Kasumi-1 (cell line): ENCODE measurements at regions not wholly inside any gene's neighbourhood (a gene's known extent, or its start where the extent isn't known, plus 50 kb on each side); places are given as distances from the start of the nearest gene placed in this dataset.
"Not testable (repeated sequence)": the region's sequence is repeated elsewhere in the genome, so short reads cannot be mapped to it uniquely, and the experiment has no call there.

Experiments
- DNase-seq, 2 experiments: peaks; one replicate each; lab custom pipeline; 2025; lab: John Stamatoyannopoulos, UW

GRCh38 chr10:29363930-29364329, 75.1 kb downstream of the LYZL1 start:
- not testable (repeated sequence) for DNase-seq

- DNase-seq = not testable (repeated sequence)
Measured at GRCh38 chr10:29366206-29366605, 77.3 kb downstream of the LYZL1 start.

GRCh38 chr10:29369419-29369818, 80.5 kb downstream of the LYZL1 start:
- DNase-seq = no peak

- DNase-seq = no peak
Measured at GRCh38 chr10:29370097-29371092, 81.5 kb downstream of the LYZL1 start.

- no peak for DNase-seq
Measured at GRCh38 chr10:29372920-29373319, 84.0 kb downstream of the LYZL1 start.

- no peak for DNase-seq
Measured at GRCh38 chr10:29374162-29374561, 85.3 kb downstream of the LYZL1 start.

- DNase-seq = no peak
Measured at GRCh38 chr10:29375888-29376287, 87.0 kb downstream of the LYZL1 start.

GRCh38 chr10:29377333-29377961, 88.6 kb downstream of the LYZL1 start:
- peak; percentile 76 to 84 for DNase-seq

- DNase-seq = no peak
Measured at GRCh38 chr10:29378106-29378505, 89.2 kb downstream of the LYZL1 start.

- DNase-seq = no peak
Measured at GRCh38 chr10:29379208-29379607, 90.3 kb downstream of the LYZL1 start.

GRCh38 chr10:29379777-29380598, 91.1 kb downstream of the LYZL1 start:
- DNase-seq = not testable (repeated sequence)

- not testable (repeated sequence) for DNase-seq
Measured at GRCh38 chr10:29380599-29381511, 92.0 kb downstream of the LYZL1 start.

- DNase-seq = peak; percentile 73 to 84
Measured at GRCh38 chr10:29386342-29386999, 97.6 kb downstream of the LYZL1 start.

- DNase-seq = no peak
Measured at GRCh38 chr10:29387269-29387668, 98.4 kb downstream of the LYZL1 start.

- not testable (repeated sequence) for DNase-seq
Measured at GRCh38 chr10:29388112-29388511, 99.2 kb downstream of the LYZL1 start.

GRCh38 chr10:29389493-29389892, 100.6 kb downstream of the LYZL1 start:
- no peak for DNase-seq

- no peak for DNase-seq
Measured at GRCh38 chr10:29389935-29390334, 101.1 kb downstream of the LYZL1 start.

- DNase-seq = peak; percentile 67 to 72
Measured at GRCh38 chr10:29392376-29393021, 103.6 kb downstream of the LYZL1 start.

- no peak for DNase-seq
Measured at GRCh38 chr10:29394321-29394932, 105.6 kb downstream of the LYZL1 start.

GRCh38 chr10:29395409-29395808, 106.5 kb downstream of the LYZL1 start:
- no peak for DNase-seq
